Pulmonary artery endothelial cell (primary cell): ENCODE measurements at regions not wholly inside any gene's neighbourhood (a gene's known extent, or its start where the extent isn't known, plus 50 kb on each side); places are given as distances from the start of the nearest gene placed in this dataset.

Source experiments
- DNase-seq: peaks from one replicate; pipeline ENCODE4 v3.0.0-alpha.2; 2011; ENCODE audit warnings: low read depth, low spot score

DNA sequence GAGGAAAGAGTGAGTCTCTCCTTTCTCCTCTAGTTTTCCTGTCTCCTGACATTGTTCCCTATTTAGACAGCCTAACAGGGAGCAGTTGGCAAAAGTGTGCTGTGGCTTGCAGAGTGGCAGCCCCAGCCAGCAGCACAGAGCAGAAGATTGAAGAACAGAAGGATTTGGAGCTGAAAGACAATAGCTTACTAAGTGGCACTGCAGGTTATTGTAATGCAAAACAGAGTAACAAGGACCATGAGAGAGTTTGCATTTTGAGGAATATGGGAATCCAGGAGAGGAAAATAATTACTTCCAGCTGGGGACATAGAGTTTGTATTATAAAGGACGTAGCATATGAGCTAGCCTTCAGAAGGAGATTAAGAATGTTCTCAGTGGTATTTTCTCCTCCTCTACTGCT is 342.4 kb downstream of the AKAIN1 start:
- no peak for DNase-seq

DNA sequence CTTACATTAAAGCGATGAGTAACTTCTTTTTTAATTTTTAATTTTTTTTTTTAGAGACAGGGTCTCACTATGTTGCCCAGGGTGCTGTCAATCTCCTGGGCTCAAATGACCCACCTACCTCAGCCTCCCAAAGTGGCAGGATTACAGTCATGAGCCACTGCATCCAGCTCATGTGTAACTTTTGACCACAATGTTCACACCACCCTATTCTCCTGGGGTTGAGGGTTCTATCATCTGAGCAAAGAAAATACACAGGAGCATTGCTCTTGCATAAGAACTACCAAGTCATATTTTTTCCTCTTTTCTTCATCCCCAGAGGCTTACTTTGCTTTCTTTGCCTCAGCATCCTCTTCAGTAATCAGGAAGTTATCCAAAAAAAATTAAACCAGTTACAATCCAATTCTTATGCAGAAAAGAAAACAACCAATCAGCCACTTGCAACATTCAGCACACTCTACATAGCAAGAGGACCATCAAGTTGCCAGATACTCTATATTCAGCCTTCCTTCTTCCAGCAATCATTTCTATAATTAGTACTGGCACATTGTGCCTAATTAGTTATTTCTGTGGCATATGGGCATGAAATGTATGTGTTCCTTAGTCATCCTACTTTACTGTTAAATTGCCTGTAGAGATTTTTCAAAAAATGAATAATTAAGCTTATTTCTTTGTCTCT is 345.6 kb downstream of the AKAIN1 start:
- no peak for DNase-seq

DNA sequence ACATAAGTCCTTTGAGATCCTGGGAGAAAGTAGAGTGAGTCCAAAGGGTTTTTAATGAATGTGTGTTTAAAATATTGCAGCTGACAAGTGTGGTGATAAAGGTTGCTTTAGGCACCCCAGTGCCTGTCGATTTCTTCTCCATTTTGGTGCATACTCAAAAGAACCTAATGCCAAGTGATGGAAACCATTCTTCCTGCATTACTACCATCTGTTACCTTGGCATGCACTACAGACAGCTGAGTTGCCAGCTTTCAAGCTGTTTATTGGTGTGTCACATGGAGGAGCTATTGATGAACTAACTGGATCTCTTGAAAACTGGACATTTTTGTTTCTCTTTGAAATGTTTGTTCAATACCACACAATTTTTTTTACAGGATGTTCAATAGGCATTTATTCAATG is 350.0 kb downstream of the AKAIN1 start:
- DNase-seq, result no peak

DNA sequence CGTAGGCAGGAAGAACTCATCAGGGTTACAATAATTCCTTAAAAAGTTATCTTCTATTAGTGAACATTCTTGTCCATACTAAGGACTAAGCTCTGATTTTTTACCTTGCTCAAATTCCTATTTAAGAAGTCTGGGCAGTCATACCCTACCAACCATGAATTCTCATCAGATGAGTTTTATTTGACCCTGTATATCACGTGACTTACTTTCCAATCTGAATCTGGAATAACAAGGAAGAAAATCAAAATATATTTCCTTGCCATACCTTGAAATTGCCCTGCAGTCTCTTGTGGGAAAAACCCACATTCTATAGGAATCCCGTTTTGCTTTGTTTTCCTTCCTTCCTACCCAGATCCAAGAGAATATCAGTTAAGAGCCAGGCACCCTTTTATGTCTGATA is 352.7 kb downstream of the AKAIN1 start:
- no peak for DNase-seq

DNA sequence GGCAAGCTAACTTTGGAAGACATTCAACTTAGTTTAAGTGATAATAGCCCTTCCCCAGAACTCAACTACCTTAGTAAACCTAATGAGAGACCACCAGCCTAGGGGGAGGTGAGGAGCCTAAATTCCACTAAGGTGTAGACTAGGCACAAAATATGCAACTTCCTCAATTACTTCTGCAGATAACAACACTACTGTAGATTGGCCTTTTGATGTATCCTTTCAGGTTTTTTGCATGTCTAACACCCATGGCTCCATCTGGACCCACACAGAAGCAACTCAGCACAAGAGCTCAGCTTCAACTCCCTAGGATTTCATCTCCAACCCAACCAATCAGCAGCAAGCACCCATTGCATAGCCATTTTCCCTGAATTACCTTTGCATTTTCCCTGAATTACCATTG is 353.3 kb downstream of the AKAIN1 start:
- DNase-seq, result no peak

DNA sequence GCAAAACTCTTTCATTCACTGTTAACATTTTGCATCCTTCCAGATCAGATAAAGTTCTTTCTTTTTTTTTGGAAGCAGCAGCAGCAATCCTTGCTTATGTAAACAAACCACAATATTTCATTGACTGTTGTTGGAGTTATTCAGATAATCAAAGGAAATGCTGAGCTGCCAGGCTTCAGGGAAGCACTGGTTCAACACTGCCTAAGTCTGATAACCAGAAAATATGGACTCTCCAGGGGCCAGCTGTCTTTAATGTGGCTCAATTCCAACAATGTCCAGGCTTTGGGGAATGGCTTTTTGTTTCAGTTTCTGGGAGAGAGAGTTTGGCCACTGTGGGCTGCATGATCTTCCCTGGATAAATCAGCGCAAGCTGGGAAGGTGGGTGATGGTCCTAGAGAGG is 354.3 kb downstream of the AKAIN1 start:
- no peak for DNase-seq

DNA sequence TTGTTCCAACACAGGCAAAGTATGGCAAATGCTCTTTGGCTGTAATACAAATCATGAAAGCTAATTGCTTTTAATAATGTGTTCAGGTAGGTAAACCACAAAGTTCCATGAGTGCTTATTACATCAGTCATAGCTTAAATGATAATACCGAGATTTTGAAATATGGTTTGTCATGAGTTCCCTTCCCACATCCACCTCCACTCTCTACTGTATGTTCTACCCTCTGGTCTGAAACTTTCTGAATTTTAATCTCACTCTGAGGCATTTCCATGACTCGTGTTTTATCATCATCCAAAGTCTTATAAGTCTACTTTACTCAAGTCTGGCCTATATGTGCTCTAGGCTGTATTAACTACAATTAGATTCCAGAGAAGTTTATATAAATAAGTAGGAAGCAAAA is 354.8 kb downstream of the AKAIN1 start:
- DNase-seq, result no peak

DNA sequence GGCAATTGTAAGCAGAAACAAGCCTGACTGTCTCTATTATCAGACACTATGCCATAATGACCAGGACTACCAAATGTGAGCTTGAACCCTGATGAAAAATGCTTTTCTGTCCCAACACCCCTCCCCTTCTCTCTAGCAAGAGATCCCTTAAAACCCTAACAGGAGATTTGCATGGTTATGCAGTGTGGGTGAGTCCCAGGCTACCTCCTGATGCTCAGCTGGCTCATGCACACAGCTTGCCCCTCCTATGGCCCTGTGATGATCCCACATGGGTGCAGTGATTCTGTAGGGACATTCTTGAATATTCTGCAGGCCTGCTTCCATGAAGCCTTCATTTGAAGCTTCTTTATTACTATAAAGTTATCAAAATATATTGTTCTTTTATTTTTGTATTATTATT is 357.4 kb downstream of the AKAIN1 start:
- DNase-seq, result no peak

DNA sequence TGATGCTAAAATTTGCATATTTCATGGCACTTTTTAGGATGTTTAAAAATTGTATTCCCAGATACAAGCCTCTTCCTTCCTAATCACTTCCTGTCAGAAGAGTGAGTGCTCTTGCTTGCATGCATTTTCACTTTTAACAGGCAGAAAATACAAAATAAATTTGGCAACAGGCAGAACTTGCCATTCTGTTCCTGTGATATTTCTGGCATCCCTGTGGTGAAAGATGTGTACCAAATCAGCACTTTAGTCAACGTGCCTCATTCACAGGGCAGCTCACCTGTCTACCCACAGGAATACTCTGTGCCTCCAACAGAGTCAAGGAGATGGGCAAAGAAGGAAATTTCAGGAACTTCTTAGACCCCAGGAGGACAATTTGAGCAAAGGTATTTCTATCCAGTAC is 360.9 kb downstream of the AKAIN1 start:
- no peak for DNase-seq

DNA sequence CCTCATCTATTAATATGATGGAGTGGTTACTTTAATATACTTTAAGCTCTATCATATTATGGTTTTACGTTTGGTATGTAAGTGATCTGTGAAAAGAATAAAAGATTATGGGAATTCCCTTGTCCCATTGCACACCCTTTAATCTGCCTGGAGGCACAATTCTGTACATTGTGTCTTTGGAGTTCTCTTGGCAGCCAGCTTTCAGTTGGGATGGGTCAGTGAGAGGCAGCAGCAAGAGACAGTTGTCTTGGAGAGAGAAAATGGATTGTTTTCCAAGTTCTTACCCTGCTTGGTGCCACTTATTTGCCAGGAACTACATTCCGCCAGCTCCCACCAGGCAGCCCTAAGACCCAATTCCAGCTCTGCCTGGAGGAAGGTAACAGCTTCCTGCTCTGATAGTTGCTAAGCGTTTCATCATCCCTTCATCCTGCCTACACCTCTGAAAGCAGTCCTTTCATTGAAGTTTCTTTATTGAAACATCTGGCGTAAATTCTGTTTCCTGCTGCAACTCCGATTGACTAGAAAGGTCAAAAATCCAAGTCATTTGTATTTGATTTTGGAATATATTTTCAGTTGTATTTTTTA is 365.2 kb downstream of the AKAIN1 start:
- DNase-seq, result no peak

DNA sequence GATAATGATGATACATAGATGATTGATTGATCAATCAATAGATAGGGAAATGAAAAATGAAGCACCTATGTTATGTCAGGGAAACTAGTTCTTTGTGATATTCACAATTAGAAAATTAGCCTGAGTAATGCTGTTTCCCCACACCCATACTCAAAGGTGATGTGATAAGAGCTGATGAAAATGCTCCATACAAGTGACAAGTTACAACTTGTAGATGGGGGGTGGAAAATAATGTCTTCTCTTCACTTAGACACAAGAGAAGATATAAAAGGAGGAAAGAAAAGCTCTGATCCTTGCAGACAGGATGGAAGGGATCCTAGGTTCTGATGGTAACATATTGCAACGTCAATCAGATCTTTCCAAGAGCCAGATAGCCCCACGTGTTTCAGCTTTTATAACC is 365.9 kb downstream of the AKAIN1 start:
- DNase-seq, result no peak

DNA sequence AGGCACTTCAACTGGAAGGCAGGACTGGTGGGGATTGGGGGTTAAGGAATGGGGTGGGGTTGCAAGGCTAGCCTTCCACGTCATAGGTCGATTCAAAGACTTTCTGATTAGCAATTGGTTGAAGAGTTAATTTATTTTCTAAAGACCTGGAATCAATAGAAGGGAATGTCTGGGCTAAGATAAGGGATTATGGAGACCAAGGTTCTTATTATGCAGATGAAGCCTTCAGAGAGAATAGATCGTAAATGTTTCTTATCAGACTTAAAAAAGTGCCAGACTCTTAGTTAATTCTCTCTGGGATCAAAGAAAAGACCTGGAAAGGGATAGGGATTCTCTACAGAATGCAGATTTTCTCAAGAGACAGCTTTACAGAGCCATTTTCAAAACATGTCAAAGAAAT is 368.0 kb upstream of the DLGAP1 start:
- no peak for DNase-seq

DNA sequence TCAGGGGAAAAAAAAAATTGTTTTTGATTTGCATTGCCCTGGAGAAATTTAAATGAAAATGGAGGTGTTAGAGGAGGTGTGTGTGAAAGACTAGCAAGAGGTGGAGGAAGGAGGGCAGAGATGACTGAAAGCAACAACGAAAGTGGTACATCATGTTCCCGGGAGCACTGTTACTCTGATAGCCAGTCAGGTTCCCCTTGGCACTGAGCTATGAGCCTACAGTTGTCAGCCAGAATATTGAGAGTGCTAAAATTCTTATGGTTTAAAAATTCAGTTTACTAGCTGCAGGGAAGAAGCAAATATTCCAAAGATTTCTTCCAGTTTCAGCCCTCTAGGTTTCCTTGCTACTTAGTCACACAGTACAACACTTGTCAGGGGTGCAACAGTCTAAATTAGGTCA is 366.7 kb upstream of the DLGAP1 start:
- no peak for DNase-seq

DNA sequence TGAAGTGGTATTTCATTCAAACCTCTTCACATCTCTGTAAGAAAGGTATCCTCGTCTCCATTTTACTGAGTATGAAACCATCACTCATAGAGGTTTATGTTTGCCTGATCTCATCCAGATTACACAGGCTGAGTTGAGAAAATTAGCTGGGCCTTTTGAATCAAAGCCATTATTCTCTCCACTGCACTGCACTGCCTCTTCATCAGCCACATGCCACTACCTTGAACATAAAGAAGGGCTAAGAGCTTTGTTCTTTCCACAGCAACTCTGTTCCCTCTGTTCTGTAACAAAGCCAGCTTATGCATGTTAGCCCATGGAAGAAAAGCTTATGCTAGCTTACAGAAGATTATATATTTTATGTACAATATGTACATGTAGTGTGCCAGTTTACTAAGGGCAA is 362.6 kb upstream of the DLGAP1 start:
- no peak for DNase-seq

DNA sequence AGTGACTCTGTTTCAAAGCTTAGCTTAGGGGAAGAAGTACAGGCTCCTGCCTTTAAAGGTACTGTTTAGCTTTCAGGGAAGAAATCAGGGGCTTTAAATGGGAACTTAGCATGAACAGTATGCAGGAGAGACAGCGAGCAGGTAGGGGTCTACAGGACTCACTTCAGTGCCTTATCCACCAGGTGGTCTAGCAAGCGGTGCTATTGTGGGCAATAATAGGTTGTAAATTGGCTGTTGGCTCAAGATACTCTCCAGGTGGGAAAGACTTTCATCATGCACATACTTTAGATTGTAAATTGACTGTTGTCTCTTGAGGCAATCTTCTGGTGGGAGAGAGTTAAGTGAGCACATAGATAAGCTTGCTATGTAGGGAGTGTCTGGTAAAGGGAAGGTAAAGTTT is 358.6 kb upstream of the DLGAP1 start:
- DNase-seq, result no peak

DNA sequence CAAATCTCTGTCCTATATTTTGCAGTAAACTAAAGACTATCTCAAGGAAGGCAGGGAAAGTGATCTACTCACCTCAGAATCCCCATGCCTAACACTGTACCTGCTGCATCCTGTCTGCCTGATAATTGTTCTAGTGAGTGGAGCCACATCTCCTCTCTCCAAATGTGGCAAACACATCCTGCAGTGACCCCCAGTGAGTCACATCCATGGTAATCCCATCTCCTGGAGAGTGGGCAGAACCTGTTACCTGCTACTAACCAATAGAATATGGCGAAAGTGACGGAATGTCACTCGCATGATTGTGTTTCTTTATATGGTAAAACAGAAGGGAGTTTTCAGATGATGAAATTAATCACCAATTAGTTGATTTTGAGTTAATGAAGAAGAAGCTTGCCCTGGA is 353.8 kb upstream of the DLGAP1 start:
- no peak for DNase-seq

DNA sequence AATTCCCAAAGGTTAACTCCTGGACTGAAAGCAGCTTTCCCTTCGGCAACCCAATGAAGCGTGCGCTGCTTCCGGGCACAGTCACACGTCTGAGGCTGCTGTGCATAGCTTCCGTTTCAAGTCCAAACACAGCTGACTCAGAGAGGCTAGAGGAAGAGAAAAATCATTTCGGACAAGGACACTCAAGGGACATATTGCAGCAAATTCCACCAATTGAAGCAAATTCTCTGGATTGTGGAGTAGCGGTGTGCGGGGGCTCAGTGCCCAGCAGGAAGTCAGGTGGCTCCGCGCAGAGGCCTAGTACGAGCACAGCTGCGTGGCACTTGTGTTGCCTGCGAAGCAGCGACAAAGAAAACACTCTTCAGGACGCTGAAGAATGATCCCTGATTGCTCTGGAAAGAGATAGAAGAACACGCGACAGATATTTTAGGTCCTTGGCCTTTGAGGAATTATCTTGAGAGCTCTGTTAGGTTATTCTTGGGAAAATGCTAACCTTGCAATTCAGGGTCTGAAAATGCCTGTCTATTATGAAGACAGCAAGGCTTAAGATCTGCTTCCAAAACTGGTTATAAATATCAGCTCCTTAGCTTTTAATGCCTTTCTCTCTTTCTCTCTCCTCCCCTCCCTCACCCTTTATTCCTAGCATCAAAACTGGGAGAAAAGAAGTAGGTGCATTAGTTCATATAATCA is 352.6 kb upstream of the DLGAP1 start:
- DNase-seq, result no peak

DNA sequence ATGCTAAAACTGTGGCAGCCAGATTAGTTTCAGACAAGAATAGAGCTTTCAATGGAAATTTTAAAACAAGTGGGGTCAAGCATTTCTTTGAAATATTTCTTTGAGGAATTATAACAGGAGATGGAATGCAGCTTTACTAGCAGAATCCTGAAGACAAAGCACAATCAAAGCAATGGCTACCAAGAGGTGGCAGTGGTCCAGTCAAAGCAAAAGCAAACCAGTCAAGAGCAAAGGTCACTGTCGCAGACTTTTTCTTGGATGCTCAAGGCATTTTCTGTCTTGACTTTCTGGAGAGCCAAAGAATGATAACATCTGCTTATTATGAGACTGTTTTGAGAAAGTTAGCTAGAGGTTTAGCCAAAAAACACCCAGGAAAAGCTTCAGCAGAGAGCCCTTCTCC is 351.2 kb upstream of the DLGAP1 start:
- no peak for DNase-seq

DNA sequence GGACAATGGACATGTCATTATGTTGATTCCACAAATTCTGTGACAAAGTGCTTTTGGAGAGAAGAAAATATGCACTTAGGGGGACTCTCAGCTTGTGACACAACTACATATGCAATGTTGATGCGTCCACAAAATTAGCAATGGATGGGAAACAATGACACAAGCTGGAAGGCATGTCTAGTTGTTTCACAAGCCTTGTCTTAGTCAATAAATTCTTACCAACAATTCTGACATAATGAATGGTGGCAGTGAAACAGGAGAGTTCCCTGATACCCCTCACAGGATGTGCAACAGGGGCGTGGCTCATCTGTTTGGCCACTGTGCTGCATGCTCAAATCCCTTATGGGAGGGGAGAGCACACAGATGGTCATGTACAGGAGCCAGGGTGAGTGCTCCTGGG is 347.2 kb upstream of the DLGAP1 start:
- DNase-seq, result no peak

DNA sequence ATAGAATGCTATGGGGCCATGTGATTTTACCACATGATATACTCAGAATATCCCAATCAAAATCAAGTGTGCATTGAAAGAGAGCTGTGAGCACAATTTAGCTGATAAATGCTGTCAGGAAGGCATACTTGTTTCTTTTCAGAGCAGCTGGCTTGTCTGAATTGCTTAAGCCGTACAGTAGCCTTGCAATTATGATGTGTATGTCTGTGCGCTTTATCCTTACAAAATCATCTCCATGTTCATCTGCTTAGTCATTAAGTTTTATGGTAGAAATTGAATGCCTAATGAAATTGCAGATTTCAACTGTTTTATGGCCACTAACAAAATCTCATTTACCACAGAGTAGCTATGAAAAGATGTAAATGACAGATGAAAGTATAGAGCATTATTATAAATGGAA is 346.0 kb upstream of the DLGAP1 start:
- DNase-seq, result no peak

DNA sequence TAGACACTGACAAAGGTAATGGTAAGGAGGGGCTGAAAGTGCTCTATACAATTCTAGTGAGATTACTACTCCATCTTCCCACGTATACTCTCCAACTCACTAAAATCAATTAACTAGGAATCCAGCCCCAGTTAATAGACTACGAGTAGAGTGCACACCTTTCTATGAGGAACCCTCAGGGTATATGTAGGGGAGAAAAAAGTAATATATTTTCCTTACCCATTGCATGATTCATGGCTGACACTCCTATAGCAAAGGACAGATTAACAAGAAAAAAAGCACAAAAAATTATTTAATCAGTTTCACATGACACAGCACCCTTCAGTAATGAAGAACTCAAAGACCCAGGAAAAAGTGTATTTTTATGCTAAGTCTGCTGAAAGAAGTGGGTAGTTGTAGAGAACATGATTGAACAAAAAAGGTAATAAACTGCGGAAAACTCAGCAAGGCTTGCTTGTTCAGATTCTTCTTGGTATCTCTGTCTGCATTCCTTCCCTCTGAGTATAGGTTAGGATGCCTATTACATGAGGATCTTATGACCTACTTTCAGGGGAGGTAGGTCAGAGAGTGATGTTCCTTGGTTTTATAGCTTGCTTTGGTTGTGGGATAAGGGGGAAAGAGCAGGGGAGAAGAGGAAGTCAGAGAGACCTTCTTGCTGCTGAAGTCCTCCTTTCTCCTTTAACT is 342.0 kb upstream of the DLGAP1 start:
- no peak for DNase-seq

DNA sequence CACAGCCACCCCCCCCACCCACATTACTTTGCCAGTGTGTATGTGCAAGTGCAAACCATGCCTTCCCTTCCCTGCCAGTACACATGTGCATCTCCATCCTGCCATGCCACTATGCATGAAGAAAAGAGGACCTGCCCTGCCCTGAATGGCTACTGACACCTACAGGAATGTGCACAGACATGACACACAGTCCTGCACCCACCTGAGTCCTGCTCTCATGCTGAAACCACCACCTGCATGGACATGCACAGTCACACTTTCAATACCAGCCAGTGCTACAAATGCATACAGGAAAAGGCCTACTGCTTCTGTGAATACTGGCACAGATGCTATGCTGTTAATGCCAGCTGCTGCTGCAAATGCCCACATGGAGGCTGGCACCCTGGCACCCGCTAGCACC is 334.4 kb upstream of the DLGAP1 start:
- no peak for DNase-seq

DNA sequence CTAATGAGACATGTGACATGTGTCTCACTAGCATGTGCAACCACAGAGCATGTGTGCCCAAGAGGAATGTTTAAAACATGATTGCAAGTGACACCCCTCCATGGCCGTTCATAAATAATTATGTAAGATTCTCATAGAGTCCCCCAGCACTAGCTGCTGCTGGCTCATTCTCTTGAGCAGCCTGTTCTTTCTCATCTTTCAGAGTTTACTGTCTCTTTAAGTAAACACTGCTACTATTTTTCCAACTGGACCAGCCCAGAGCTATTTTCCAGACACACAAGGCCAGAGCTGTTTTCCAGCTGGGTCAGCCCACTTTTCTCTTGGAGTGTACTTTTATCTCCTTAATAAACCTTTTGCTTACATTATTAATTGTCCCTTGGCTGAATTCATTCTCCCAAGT is 326.8 kb upstream of the DLGAP1 start:
- no peak for DNase-seq
